ENCODE measurements at regions not wholly inside any gene's neighbourhood (a gene's known extent, or its start where the extent isn't known, plus 50 kb on each side); places are given as distances from the start of the nearest gene placed in this dataset.
A peak's percentile ranks its signal among the peaks of the same experiment; 100 is the strongest.

DNA sequence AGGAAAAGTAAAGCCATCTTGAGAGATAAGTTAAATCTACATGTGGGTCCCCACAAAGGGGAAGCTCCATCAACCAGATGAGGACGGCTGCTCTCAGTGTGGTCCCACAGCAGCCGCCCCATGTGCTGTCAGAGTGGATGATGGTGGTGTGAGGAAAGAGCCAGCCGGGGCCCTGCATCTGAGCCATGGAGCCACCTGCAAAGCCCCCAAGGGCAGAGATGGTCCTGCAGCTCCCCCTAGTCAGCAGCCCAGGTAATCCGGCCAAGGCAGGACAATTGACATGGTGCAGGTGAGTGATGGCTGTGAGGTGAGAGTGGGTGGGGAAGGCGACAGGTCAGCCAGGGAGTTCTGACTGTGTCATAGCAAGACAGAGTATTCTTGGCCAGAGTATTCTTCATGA, 458.8 kb downstream of the ICE1 start (continued):
- TF ChIP-seq SAP30 (IDR thresholded peaks at IDR 0.05; ENCODE audit: insufficient read depth, insufficient replicate concordance, low read length) (no peak), BRCA1 (IDR thresholded peaks at IDR 0.05; ENCODE audit: low read depth, low read length) (no peak), FOSL1 (IDR thresholded peaks at IDR 0.05; ENCODE audit: insufficient read depth, low read depth, low read length) (no peak), NRF1 (IDR thresholded peaks at IDR 0.05; ENCODE audit: low read depth, low read length) (no peak), SIRT6 (IDR thresholded peaks at IDR 0.05; ENCODE audit: low read length) (no peak), JUND (IDR thresholded peaks at IDR 0.05; ENCODE audit: low read length) (no peak), TCF12 (IDR thresholded peaks at IDR 0.05; ENCODE audit: low read depth, low read length) (peak; percentile 70; the same call in 1 of the 2 replicates), PHF8 (conservative IDR thresholded peaks at IDR 0.05; ENCODE audit: low read depth, low read length) (no peak), SUZ12 (IDR thresholded peaks at IDR 0.05; ENCODE audit: low read length) (no peak), SRF (IDR thresholded peaks at IDR 0.05; ENCODE audit: low read depth, low read length) (no peak)
- TF ChIP-seq, protein P1, sequence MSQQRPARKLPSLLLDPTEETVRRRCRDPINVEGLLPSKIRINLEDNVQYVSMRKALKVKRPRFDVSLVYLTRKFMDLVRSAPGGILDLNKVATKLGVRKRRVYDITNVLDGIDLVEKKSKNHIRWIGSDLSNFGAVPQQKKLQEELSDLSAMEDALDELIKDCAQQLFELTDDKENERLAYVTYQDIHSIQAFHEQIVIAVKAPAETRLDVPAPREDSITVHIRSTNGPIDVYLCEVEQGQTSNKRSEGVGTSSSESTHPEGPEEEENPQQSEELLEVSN (IDR thresholded peaks at IDR 0.05) = peak; percentile 67
- TF ChIP-seq, protein P2, sequence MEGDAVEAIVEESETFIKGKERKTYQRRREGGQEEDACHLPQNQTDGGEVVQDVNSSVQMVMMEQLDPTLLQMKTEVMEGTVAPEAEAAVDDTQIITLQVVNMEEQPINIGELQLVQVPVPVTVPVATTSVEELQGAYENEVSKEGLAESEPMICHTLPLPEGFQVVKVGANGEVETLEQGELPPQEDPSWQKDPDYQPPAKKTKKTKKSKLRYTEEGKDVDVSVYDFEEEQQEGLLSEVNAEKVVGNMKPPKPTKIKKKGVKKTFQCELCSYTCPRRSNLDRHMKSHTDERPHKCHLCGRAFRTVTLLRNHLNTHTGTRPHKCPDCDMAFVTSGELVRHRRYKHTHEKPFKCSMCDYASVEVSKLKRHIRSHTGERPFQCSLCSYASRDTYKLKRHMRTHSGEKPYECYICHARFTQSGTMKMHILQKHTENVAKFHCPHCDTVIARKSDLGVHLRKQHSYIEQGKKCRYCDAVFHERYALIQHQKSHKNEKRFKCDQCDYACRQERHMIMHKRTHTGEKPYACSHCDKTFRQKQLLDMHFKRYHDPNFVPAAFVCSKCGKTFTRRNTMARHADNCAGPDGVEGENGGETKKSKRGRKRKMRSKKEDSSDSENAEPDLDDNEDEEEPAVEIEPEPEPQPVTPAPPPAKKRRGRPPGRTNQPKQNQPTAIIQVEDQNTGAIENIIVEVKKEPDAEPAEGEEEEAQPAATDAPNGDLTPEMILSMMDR (IDR thresholded peaks at IDR 0.05; ENCODE audit: control extremely low read depth in 1 of 3, insufficient read depth in 1 of 3, low read depth in 1 of 3, low read length in 3 of 3) = peak; percentile 84 to 94 (median 90)

Measured in H1 (cell line).